K562 (cell line): ENCODE measurements at regions not wholly inside any gene's neighbourhood (a gene's known extent, or its start where the extent isn't known, plus 50 kb on each side); places are given as distances from the start of the nearest gene placed in this dataset.

Experiments used
- CBFA2T2 ChIP-seq: fragments of 450-650 bp; conservative IDR thresholded peaks from 2 replicates; pipeline ENCODE4 v1.6.1; 2017; ENCODE audit warnings: mild to moderate bottlenecking
- CBX5 ChIP-seq: IDR thresholded peaks from 2 replicates; pipeline ENCODE4 v1.6.1; 2014; ENCODE audit warnings: low read depth, borderline replicate concordance
- CEBPB ChIP-seq: fragments of 450-650 bp; IDR thresholded peaks from 2 replicates; pipeline ENCODE4 v1.6.1; 2016; ENCODE audit warnings: missing genetic modification characterization, missing compliant biosample characterization
- DPF2 ChIP-seq: fragments of 450-650 bp; IDR thresholded peaks from 2 replicates; pipeline ENCODE4 v1.6.1; 2016
- FOXJ2 ChIP-seq: fragments of 200-800 bp; sonication (Bioruptor generic); IDR thresholded peaks from 2 replicates; pipeline ENCODE4 v1.6.1; 2016; ENCODE audit warnings: missing genetic modification characterization, missing compliant biosample characterization
- HDAC6 ChIP-seq: IDR thresholded peaks from 2 replicates; pipeline ENCODE4 v1.6.1; 2012; ENCODE audit warnings: low read depth, mild to moderate bottlenecking, control low read depth, inconsistent platforms, low read length, moderate library complexity
- MBD2 ChIP-seq: sonication (generic); IDR thresholded peaks from 2 replicates; pipeline ENCODE4 v1.6.1; 2016; ENCODE audit warnings: low read depth, borderline replicate concordance
- MEIS2 ChIP-seq: fragments of 450-650 bp; IDR thresholded peaks from 2 replicates; pipeline ENCODE4 v1.6.1; 2014; ENCODE audit warnings: mild to moderate bottlenecking; ENCODE audit not compliant: partially characterized antibody
- RAD21 ChIP-seq, 2 experiments: fragments of 250-450 bp in 1 of 2; fragments of 450-650 bp in 1 of 2; sonication (Bioruptor Pico) in 1 of 2; formaldehyde crosslinking in 1 of 2; IDR thresholded peaks in 1 of 2; conservative IDR thresholded peaks in 1 of 2; 2 replicates each; pipeline versions ENCODE4 v1.4.0 to v1.8.0; 2020 to 2022; ENCODE audit warnings: mild to moderate bottlenecking in 2 of 2, moderate library complexity in 1 of 2
- SMARCA4 ChIP-seq: fragments of 450-650 bp; IDR thresholded peaks from 2 replicates; pipeline ENCODE4 v1.6.1; 2016
- ZNF134 ChIP-seq: fragments of 250-450 bp; sonication (Bioruptor Pico); conservative IDR thresholded peaks from 2 replicates; pipeline ENCODE4 v1.4.0; 2020
- ZNF592 ChIP-seq: fragments of 450-650 bp; IDR thresholded peaks from 2 replicates; pipeline ENCODE4 v1.6.1; 2017; ENCODE audit warnings: antibody characterized with exemption, mild to moderate bottlenecking
- TF ChIP-seq, protein P1 (sequence below): fragments of 450-650 bp; IDR thresholded peaks from 2 replicates; pipeline ENCODE4 v1.6.1; 2016; ENCODE audit warnings: mild to moderate bottlenecking, moderate library complexity

DNA sequence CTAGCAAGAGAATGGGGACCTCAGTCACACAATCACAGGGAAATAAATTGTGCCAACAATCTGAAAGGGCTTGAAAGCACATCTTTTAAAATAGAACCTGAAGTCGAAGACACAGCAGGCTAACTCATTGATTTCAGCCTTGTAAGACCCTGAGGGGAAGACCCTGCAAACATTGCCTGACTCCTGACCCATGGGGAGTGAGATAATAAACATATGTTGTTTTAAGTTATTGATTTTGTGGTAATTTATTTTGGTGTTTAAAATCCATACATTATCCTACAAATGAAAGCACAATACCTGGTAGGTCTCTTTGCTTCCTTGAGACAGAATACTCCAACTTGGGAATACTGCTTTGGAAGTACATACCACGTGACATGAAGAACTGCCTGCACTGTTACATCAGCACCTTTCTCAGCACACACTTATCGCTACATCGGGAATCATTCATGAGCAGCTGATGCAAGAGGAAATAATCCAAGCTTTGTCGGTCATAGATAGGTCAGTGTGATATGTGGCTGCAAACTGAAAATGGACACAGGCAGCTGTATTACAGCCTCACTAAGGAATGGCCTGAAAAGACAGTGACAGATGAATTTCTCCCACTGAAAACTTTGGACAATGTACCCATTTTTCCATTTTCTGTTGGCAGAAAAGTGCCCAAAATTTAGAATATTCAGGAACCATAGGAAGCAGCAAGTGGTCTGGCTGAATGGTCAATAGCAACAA lies 494.5 kb upstream of the MAP2 start (continued):
- TF ChIP-seq DPF2 (peak; percentile 70), ZNF134 (CRISPR knock-in tag) (0 out of 2 replicates have a peak, but pooled peaks have one; percentile 11), ZNF592 (no peak), MEIS2 (peak; percentile 86), RAD21 (CRISPR knock-in tag; conservative IDR thresholded peaks at IDR 0.05 in 1 of 2, IDR thresholded peaks at IDR 0.05 in 1 of 2) (peak; percentile 23 to 37; a peak in 2 of 4 replicates), CBX5 (no peak), FOXJ2 (tag) (peak; percentile 83; the same call in 1 of the 2 replicates), SMARCA4 (peak; percentile 74; the same call in 1 of the 2 replicates), CEBPB (tag) (peak; percentile 82), MBD2 (peak; percentile 14; the same call in 1 of the 2 replicates), HDAC6 (no peak), CBFA2T2 (peak; percentile 48; the same call in 1 of the 2 replicates)
- TF ChIP-seq, protein P1, sequence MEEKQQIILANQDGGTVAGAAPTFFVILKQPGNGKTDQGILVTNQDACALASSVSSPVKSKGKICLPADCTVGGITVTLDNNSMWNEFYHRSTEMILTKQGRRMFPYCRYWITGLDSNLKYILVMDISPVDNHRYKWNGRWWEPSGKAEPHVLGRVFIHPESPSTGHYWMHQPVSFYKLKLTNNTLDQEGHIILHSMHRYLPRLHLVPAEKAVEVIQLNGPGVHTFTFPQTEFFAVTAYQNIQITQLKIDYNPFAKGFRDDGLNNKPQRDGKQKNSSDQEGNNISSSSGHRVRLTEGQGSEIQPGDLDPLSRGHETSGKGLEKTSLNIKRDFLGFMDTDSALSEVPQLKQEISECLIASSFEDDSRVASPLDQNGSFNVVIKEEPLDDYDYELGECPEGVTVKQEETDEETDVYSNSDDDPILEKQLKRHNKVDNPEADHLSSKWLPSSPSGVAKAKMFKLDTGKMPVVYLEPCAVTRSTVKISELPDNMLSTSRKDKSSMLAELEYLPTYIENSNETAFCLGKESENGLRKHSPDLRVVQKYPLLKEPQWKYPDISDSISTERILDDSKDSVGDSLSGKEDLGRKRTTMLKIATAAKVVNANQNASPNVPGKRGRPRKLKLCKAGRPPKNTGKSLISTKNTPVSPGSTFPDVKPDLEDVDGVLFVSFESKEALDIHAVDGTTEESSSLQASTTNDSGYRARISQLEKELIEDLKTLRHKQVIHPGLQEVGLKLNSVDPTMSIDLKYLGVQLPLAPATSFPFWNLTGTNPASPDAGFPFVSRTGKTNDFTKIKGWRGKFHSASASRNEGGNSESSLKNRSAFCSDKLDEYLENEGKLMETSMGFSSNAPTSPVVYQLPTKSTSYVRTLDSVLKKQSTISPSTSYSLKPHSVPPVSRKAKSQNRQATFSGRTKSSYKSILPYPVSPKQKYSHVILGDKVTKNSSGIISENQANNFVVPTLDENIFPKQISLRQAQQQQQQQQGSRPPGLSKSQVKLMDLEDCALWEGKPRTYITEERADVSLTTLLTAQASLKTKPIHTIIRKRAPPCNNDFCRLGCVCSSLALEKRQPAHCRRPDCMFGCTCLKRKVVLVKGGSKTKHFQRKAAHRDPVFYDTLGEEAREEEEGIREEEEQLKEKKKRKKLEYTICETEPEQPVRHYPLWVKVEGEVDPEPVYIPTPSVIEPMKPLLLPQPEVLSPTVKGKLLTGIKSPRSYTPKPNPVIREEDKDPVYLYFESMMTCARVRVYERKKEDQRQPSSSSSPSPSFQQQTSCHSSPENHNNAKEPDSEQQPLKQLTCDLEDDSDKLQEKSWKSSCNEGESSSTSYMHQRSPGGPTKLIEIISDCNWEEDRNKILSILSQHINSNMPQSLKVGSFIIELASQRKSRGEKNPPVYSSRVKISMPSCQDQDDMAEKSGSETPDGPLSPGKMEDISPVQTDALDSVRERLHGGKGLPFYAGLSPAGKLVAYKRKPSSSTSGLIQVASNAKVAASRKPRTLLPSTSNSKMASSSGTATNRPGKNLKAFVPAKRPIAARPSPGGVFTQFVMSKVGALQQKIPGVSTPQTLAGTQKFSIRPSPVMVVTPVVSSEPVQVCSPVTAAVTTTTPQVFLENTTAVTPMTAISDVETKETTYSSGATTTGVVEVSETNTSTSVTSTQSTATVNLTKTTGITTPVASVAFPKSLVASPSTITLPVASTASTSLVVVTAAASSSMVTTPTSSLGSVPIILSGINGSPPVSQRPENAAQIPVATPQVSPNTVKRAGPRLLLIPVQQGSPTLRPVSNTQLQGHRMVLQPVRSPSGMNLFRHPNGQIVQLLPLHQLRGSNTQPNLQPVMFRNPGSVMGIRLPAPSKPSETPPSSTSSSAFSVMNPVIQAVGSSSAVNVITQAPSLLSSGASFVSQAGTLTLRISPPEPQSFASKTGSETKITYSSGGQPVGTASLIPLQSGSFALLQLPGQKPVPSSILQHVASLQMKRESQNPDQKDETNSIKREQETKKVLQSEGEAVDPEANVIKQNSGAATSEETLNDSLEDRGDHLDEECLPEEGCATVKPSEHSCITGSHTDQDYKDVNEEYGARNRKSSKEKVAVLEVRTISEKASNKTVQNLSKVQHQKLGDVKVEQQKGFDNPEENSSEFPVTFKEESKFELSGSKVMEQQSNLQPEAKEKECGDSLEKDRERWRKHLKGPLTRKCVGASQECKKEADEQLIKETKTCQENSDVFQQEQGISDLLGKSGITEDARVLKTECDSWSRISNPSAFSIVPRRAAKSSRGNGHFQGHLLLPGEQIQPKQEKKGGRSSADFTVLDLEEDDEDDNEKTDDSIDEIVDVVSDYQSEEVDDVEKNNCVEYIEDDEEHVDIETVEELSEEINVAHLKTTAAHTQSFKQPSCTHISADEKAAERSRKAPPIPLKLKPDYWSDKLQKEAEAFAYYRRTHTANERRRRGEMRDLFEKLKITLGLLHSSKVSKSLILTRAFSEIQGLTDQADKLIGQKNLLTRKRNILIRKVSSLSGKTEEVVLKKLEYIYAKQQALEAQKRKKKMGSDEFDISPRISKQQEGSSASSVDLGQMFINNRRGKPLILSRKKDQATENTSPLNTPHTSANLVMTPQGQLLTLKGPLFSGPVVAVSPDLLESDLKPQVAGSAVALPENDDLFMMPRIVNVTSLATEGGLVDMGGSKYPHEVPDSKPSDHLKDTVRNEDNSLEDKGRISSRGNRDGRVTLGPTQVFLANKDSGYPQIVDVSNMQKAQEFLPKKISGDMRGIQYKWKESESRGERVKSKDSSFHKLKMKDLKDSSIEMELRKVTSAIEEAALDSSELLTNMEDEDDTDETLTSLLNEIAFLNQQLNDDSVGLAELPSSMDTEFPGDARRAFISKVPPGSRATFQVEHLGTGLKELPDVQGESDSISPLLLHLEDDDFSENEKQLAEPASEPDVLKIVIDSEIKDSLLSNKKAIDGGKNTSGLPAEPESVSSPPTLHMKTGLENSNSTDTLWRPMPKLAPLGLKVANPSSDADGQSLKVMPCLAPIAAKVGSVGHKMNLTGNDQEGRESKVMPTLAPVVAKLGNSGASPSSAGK: peak; percentile 55
